ENCODE measurements at regions not wholly inside any gene's neighbourhood (a gene's known extent, or its start where the extent isn't known, plus 50 kb on each side); places are given as distances from the start of the nearest gene placed in this dataset.

- H3K27ac ChIP-seq (ENCODE audit: low read depth, low read length) = no peak overlapping the region
- Mint-ChIP-seq H3K4me1 (peaks cover 28% of the 10 kb centered on the region), H3K4me3 (no peak overlapping the region), H3K9me3 (no peaks in the 10 kb centered on the region), H3K27me3 (ENCODE audit: insufficient read depth) (peaks cover 20% of the 10 kb centered on the region), H3K36me3 (ENCODE audit: low read depth) (no peaks in the 10 kb centered on the region), H3K27ac (no peak overlapping the region)
- TF ChIP-seq, protein P1, sequence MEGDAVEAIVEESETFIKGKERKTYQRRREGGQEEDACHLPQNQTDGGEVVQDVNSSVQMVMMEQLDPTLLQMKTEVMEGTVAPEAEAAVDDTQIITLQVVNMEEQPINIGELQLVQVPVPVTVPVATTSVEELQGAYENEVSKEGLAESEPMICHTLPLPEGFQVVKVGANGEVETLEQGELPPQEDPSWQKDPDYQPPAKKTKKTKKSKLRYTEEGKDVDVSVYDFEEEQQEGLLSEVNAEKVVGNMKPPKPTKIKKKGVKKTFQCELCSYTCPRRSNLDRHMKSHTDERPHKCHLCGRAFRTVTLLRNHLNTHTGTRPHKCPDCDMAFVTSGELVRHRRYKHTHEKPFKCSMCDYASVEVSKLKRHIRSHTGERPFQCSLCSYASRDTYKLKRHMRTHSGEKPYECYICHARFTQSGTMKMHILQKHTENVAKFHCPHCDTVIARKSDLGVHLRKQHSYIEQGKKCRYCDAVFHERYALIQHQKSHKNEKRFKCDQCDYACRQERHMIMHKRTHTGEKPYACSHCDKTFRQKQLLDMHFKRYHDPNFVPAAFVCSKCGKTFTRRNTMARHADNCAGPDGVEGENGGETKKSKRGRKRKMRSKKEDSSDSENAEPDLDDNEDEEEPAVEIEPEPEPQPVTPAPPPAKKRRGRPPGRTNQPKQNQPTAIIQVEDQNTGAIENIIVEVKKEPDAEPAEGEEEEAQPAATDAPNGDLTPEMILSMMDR (conservative IDR thresholded peaks at IDR 0.05) = no peak
- DNase-seq = no peak
- no CpG with 5 or more reads among the region's 1 CpG for WGBS, 2 experiments (ENCODE audit: insufficient coverage in 1 of 2, insufficient read length in 1 of 2)
- H3K36me3 ChIP-seq (ENCODE audit: control insufficient read depth, insufficient read depth, low read length) = no peaks in the 10 kb centered on the region
- H3K9ac ChIP-seq (ENCODE audit: extremely low read depth, low read length, poor library complexity, severe bottlenecking) = no peak overlapping the region
- H3K4me3 ChIP-seq (ENCODE audit: low read length) = no peak overlapping the region
- H3K4me1 ChIP-seq (ENCODE audit: control insufficient read depth, insufficient read depth, low read length) = no peaks in the 10 kb centered on the region
- peaks cover 13% of the 10 kb centered on the region for H3K9me3 ChIP-seq (ENCODE audit: control insufficient read depth, low read length)
- peaks cover 26% of the 10 kb centered on the region for H3K27me3 ChIP-seq (ENCODE audit: control insufficient read depth, insufficient read depth, low read length, poor library complexity, severe bottlenecking)
Measured at GRCh38 chr2:180258579-180258978, 251.5 kb upstream of the CWC22 start.

- no peaks in the 10 kb centered on the region for H3K4me1 ChIP-seq (ENCODE audit: control insufficient read depth, insufficient read depth, low read length)
- H3K4me3 Mint-ChIP-seq = no peak overlapping the region
Measured at GRCh38 chr2:180258041-180258537, 251.0 kb upstream of the CWC22 start.

DNA sequence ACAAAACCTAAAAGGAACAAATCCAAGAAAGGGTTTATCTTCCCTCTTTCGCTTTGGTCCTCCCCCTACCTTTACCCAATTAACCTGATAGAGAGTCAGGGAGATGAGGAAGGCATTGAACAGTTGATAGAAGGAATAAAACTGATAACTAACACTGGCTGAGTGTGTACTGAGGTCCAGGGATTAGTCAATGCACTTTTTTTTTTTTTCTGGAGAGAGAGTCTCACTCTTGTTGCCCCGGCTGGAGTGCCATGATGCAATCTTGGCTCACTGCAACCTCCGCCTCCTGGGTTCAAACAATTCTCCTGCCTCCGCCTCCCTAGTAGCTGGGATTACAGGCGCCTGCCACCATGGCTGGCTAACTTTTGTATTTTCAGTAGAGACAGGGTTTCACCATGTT lies 250.2 kb upstream of the CWC22 start:
- TF ChIP-seq, protein P1 (conservative IDR thresholded peaks at IDR 0.05) = no peak
- Histone ChIP-seq H3K4me1 (ENCODE audit: control insufficient read depth, insufficient read depth, low read length) (no peaks in the 10 kb centered on the region), H3K4me3 (ENCODE audit: low read length) (no peak overlapping the region), H3K36me3 (ENCODE audit: control insufficient read depth, insufficient read depth, low read length) (no peaks in the 10 kb centered on the region), H3K27ac (ENCODE audit: low read depth, low read length) (no peak overlapping the region), H3K9ac (ENCODE audit: extremely low read depth, low read length, poor library complexity, severe bottlenecking) (no peak overlapping the region), H3K9me3 (ENCODE audit: control insufficient read depth, low read length) (peaks cover 13% of the 10 kb centered on the region), H3K27me3 (ENCODE audit: control insufficient read depth, insufficient read depth, low read length, poor library complexity, severe bottlenecking) (peaks cover 13% of the 10 kb centered on the region)
- H3K9me3 Mint-ChIP-seq = peaks cover 2% of the 10 kb centered on the region
- DNase-seq = no peak
- H3K27ac Mint-ChIP-seq = no peak overlapping the region
- H3K27me3 Mint-ChIP-seq (ENCODE audit: insufficient read depth) = peaks cover 10% of the 10 kb centered on the region
- no peak overlapping the region for H3K4me3 Mint-ChIP-seq
- 67 to 69% methylated on average over 3 to 4 of the region's 5 CpGs for WGBS, 2 experiments (ENCODE audit: insufficient coverage in 1 of 2, insufficient read length in 1 of 2)
- no peaks in the 10 kb centered on the region for H3K36me3 Mint-ChIP-seq (ENCODE audit: low read depth)
- H3K4me1 Mint-ChIP-seq = peaks cover 28% of the 10 kb centered on the region

More at GRCh38 chr2:180258041-180258537, 251.0 kb upstream of the CWC22 start:
- Mint-ChIP-seq H3K9me3 (no peaks in the 10 kb centered on the region), H3K36me3 (ENCODE audit: low read depth) (no peaks in the 10 kb centered on the region), H3K27me3 (ENCODE audit: insufficient read depth) (peaks cover 16% of the 10 kb centered on the region), H3K4me1 (peaks cover 28% of the 10 kb centered on the region), H3K27ac (no peak overlapping the region)
- Histone ChIP-seq H3K9me3 (ENCODE audit: control insufficient read depth, low read length) (peaks cover 13% of the 10 kb centered on the region), H3K27ac (ENCODE audit: low read depth, low read length) (no peak overlapping the region), H3K27me3 (ENCODE audit: control insufficient read depth, insufficient read depth, low read length, poor library complexity, severe bottlenecking) (peaks cover 21% of the 10 kb centered on the region), H3K36me3 (ENCODE audit: control insufficient read depth, insufficient read depth, low read length) (no peaks in the 10 kb centered on the region), H3K9ac (ENCODE audit: extremely low read depth, low read length, poor library complexity, severe bottlenecking) (no peak overlapping the region), H3K4me3 (ENCODE audit: low read length) (no peak overlapping the region)
- no peak for DNase-seq
- TF ChIP-seq, protein P1 (conservative IDR thresholded peaks at IDR 0.05) = no peak
